Fibroblast of lung (primary cell): ENCODE measurements at regions not wholly inside any gene's neighbourhood (a gene's known extent, or its start where the extent isn't known, plus 50 kb on each side); places are given as distances from the start of the nearest gene placed in this dataset.

ENCODE experiments used
- DNase-seq, 2 donors: peaks; one replicate each; pipeline versions ENCODE4 v3.0.0 to v3.0.0-alpha.2; 2010; ENCODE audit warnings: low read depth in 2 of 2
- H2AFZ ChIP-seq: 2 replicates; pipeline ENCODE4 v1.5.1; 2012; ENCODE audit warnings: low read length, control low read depth, inconsistent platforms
- H3K27ac ChIP-seq: 2 replicates; pipeline ENCODE4 v1.5.1; 2011; ENCODE audit warnings: low read length, control low read depth; ENCODE audit not compliant: insufficient read depth
- H3K27me3 ChIP-seq: 2 replicates; pipeline ENCODE4 v1.5.1; 2011; ENCODE audit warnings: mild to moderate bottlenecking, low read length; ENCODE audit not compliant: control insufficient read depth, insufficient read depth
- H3K36me3 ChIP-seq: 2 replicates; pipeline ENCODE4 v1.5.1; 2011; ENCODE audit warnings: low read length; ENCODE audit not compliant: control insufficient read depth, insufficient read depth
- H3K4me1 ChIP-seq: 2 replicates; pipeline ENCODE4 v1.5.1; 2011; ENCODE audit warnings: low read length; ENCODE audit not compliant: control insufficient read depth, insufficient read depth; ENCODE audit errors: extremely low read depth
- H3K4me2 ChIP-seq: 2 replicates; pipeline ENCODE4 v1.5.1; 2011; ENCODE audit warnings: low read length, control low read depth; ENCODE audit not compliant: insufficient read depth; ENCODE audit errors: extremely low read depth
- H3K4me3 ChIP-seq, 4 experiments: fragments of 200-600 bp in 1 of 4; sonication (generic) in 1 of 4; replicated peaks in 1 of 4; 2 replicates each; pipeline ENCODE4 v1.5.1; 2011 to 2016; ENCODE audit warnings: low read length in 4 of 4, low read depth in 3 of 4, mild to moderate bottlenecking in 3 of 4, control low read depth in 2 of 4, inconsistent platforms in 1 of 4, mixed read lengths in 1 of 4; ENCODE audit not compliant: insufficient read depth in 1 of 4; ENCODE audit errors: control extremely low read depth in 1 of 4
- H3K79me2 ChIP-seq: 2 replicates; pipeline ENCODE4 v1.5.1; 2012; ENCODE audit warnings: mild to moderate bottlenecking, low read length, inconsistent platforms; ENCODE audit not compliant: control insufficient read depth, insufficient read depth
- H3K9ac ChIP-seq: 2 replicates; pipeline ENCODE4 v1.5.1; 2011; ENCODE audit warnings: mild to moderate bottlenecking, low read length, control low read depth; ENCODE audit not compliant: insufficient read depth
- H3K9me3 ChIP-seq: 2 replicates; pipeline ENCODE4 v1.5.1; 2012; ENCODE audit warnings: low read depth, low read length; ENCODE audit not compliant: control insufficient read depth, insufficient read depth
- H4K20me1 ChIP-seq: 2 replicates; pipeline ENCODE4 v1.5.1; 2011; ENCODE audit warnings: low read length; ENCODE audit not compliant: control insufficient read depth, insufficient read depth; ENCODE audit errors: extremely low read depth
- EZH2 ChIP-seq: IDR thresholded peaks from 2 replicates; pipeline ENCODE4 v1.5.1; 2012; ENCODE audit warnings: low read length, control low read depth, mild to moderate bottlenecking; ENCODE audit errors: missing control alignments
- TF ChIP-seq, protein P1 (sequence below), 2 donors: IDR thresholded peaks in 1 of 2; conservative IDR thresholded peaks in 1 of 2; 1 replicate in 1 of 2; 2 replicates in 1 of 2; pipeline ENCODE4 v1.5.1; 2011 to 2012; ENCODE audit warnings: low read length in 2 of 2, control low read depth in 1 of 2, inconsistent platforms in 1 of 2, low read depth in 1 of 2, mild to moderate bottlenecking in 1 of 2

DNA sequence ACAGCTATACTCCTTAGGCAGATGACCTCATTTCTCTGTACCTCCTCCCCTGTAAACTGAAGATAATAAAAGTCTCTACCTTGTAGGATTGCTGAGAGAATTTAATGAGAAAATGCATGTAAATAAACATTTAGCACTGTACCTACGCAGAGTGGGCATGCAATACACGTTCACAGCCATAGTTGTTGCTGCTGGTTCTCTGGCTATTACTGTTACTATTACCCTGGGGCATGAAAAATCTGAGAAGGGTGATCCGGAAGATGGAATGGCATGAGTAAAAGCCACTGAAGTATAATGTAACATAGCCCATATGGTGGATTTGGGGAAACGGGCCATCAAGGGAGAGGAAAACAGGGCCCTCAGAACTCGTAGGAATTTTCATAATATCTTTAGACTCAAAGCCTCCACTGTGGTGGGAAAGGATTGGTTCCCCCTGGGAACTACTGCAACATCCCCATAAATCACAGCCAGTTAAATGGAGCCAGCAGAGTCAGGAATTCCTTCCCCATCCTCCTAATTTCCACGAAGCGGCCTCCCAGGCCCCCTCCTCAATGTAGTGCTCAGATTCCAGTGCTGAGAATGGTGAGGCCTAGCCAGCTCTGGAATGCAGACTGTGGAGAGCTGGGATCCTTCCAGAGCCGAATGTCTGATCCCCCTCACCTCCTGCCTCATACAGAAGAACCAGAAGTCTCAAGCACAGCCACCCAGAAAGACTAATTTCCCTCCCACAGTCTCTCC, 205.3 kb downstream of the MN1 start:
- no peak overlapping the region for H3K9ac ChIP-seq
- no peaks in the 10 kb centered on the region for H3K9me3 ChIP-seq
- TF ChIP-seq, protein P1, sequence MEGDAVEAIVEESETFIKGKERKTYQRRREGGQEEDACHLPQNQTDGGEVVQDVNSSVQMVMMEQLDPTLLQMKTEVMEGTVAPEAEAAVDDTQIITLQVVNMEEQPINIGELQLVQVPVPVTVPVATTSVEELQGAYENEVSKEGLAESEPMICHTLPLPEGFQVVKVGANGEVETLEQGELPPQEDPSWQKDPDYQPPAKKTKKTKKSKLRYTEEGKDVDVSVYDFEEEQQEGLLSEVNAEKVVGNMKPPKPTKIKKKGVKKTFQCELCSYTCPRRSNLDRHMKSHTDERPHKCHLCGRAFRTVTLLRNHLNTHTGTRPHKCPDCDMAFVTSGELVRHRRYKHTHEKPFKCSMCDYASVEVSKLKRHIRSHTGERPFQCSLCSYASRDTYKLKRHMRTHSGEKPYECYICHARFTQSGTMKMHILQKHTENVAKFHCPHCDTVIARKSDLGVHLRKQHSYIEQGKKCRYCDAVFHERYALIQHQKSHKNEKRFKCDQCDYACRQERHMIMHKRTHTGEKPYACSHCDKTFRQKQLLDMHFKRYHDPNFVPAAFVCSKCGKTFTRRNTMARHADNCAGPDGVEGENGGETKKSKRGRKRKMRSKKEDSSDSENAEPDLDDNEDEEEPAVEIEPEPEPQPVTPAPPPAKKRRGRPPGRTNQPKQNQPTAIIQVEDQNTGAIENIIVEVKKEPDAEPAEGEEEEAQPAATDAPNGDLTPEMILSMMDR (conservative IDR thresholded peaks at IDR 0.05 in 1 of 2, IDR thresholded peaks at IDR 0.05 in 1 of 2; ENCODE audit: low read depth in 1 of 2, low read length in 2 of 2) = no peak
- no peak for TF ChIP-seq EZH2
- no peak overlapping the region for H2AFZ ChIP-seq
- no peaks in the 10 kb centered on the region for H3K27me3 ChIP-seq
- no peaks in the 10 kb centered on the region for H3K4me1 ChIP-seq
- no peaks in the 10 kb centered on the region for H3K36me3 ChIP-seq
- no peaks in the 10 kb centered on the region for H3K79me2 ChIP-seq
- no peak overlapping the region for H3K4me3 ChIP-seq
- peak in 1 of 2 donors; percentile 47 for DNase-seq
- H3K27ac ChIP-seq = no peak overlapping the region
- H3K4me2 ChIP-seq = no peak overlapping the region
- H4K20me1 ChIP-seq = no peaks in the 10 kb centered on the region

- no peak overlapping the region for H3K4me3 ChIP-seq
Measured at GRCh38 chr22:27597703-27598444, 203.7 kb downstream of the MN1 start.

GRCh38 chr22:27598792-27599191, 202.8 kb downstream of the MN1 start:
- no peak overlapping the region for H3K4me3 ChIP-seq
- TF ChIP-seq, protein P1 (conservative IDR thresholded peaks at IDR 0.05 in 1 of 2, IDR thresholded peaks at IDR 0.05 in 1 of 2; ENCODE audit: low read depth in 1 of 2, low read length in 2 of 2) = no peak
- no peaks in the 10 kb centered on the region for H4K20me1 ChIP-seq
- no peaks in the 10 kb centered on the region for H3K27me3 ChIP-seq
- H3K4me1 ChIP-seq = no peaks in the 10 kb centered on the region
- no peak for DNase-seq
- H3K4me2 ChIP-seq = no peak overlapping the region
- H3K9me3 ChIP-seq = no peaks in the 10 kb centered on the region
- H2AFZ ChIP-seq = no peak overlapping the region
- no peaks in the 10 kb centered on the region for H3K79me2 ChIP-seq
- H3K9ac ChIP-seq = no peak overlapping the region
- no peaks in the 10 kb centered on the region for H3K36me3 ChIP-seq
- H3K27ac ChIP-seq = no peak overlapping the region

More at GRCh38 chr22:27597703-27598444, 203.7 kb downstream of the MN1 start:
- DNase-seq = peak in 1 of 2 donors; percentile 12
- Histone ChIP-seq H3K27me3 (no peaks in the 10 kb centered on the region), H3K9me3 (no peaks in the 10 kb centered on the region), H3K9ac (no peak overlapping the region), H2AFZ (no peak overlapping the region), H3K4me1 (no peaks in the 10 kb centered on the region), H3K36me3 (no peaks in the 10 kb centered on the region), H3K4me2 (no peak overlapping the region), H4K20me1 (no peaks in the 10 kb centered on the region), H3K79me2 (no peaks in the 10 kb centered on the region), H3K27ac (no peak overlapping the region)
- TF ChIP-seq EZH2 = no peak
- TF ChIP-seq, protein P1 (conservative IDR thresholded peaks at IDR 0.05 in 1 of 2, IDR thresholded peaks at IDR 0.05 in 1 of 2; ENCODE audit: low read depth in 1 of 2, low read length in 2 of 2) = no peak
